HCT116 (cell line): ENCODE measurements at regions not wholly inside any gene's neighbourhood (a gene's known extent, or its start where the extent isn't known, plus 50 kb on each side); places are given as distances from the start of the nearest gene placed in this dataset.

Experiments
- ATAC-seq: fragments of 200-7000 bp; cut with Tn5 transposase; 2 replicates; pipeline ENCODE4 v1.9.1; 2020; ENCODE audit warnings: mild to moderate bottlenecking, moderate library complexity
- BruUV-seq: library from RNA; stranded (reverse); fragments of 400-500 nt; replicated peaks from 2 replicates; lab custom pipeline; 2021; lab: Mats Ljungman, UMichigan
- CTCF ChIA-PET: fragments of 300-600 bp; sonication (Branson Sonifier 250); formaldehyde crosslinking; loops from one replicate; lab custom pipeline; 2021; ENCODE audit warnings: antibody characterized with exemption; lab: Charles Lee
- POLR2A ChIA-PET: fragments of 300-600, 350-600 bp; sonication (Branson Sonifier 250); formaldehyde crosslinking; loops from one replicate; lab custom pipeline; 2021; ENCODE audit warnings: antibody characterized with exemption; lab: Charles Lee
- RAD21 ChIA-PET, 2 experiments: fragments of 300-600 bp; sonication (Branson Sonifier 250); formaldehyde crosslinking; loops; one replicate each; lab custom pipeline; 2023; ENCODE audit warnings: low total read pairs in 2 of 2; ENCODE audit not compliant: uncharacterized antibody in 2 of 2, unreplicated experiment in 2 of 2, low non-redundant PET in 1 of 2; lab: Charles Lee
- DNase-seq: peaks from one replicate; pipeline ENCODE4 v3.0.0-alpha.2; 2010; ENCODE audit warnings: low read depth, low spot score
- H2AFZ ChIP-seq: fragments of 200-600 bp; shearing (Covaris generic), sonication (generic); 2 replicates; pipeline ENCODE4 v1.6.1; 2017; ENCODE audit warnings: low read depth, mixed run types, mixed read lengths, antibody characterized with exemption, low read length; ENCODE audit not compliant: poor library complexity, severe bottlenecking
- H3K27ac ChIP-seq: 2 replicates; pipeline ENCODE4 v1.5.1; 2012; ENCODE audit warnings: low read depth, low read length
- H3K27me3 ChIP-seq: fragments of 200-600 bp; sonication (generic); 2 replicates; pipeline ENCODE4 v1.6.1; 2016; ENCODE audit warnings: mixed run types, low read length, mixed read lengths; ENCODE audit not compliant: insufficient read depth
- H3K36me3 ChIP-seq, 2 experiments: fragments of 200-500 bp in 1 of 2; fragments of 200-600 bp in 1 of 2; sonication (Bioruptor generic) in 1 of 2; sonication (generic) in 1 of 2; 2 replicates each; pipeline versions ENCODE4 v1.5.1 to v1.6.1; 2014 to 2016; ENCODE audit warnings: low read length in 2 of 2, inconsistent platforms in 1 of 2, mixed read lengths in 1 of 2, mixed run types in 1 of 2; ENCODE audit not compliant: insufficient read depth in 2 of 2, control insufficient read depth in 1 of 2
- H3K4me1 ChIP-seq, 2 experiments: fragments of 200-600 bp in 1 of 2; sonication (generic) in 1 of 2; 2 replicates each; pipeline versions ENCODE4 v1.5.1 to v1.6.1; 2012 to 2017; ENCODE audit warnings: low read length in 2 of 2, inconsistent platforms in 1 of 2, mild to moderate bottlenecking in 1 of 2, mixed read lengths in 1 of 2, mixed run types in 1 of 2, moderate library complexity in 1 of 2; ENCODE audit not compliant: insufficient read depth in 2 of 2, control insufficient read depth in 1 of 2
- H3K4me2 ChIP-seq: fragments of 200-600 bp; sonication (generic); 2 replicates; pipeline ENCODE4 v1.6.1; 2017; ENCODE audit warnings: mixed run types, low read length, mixed read lengths
- H3K4me3 ChIP-seq, 2 experiments: fragments of 200-600 bp in 1 of 2; sonication (generic) in 1 of 2; replicated peaks in 1 of 2; 2 replicates each; pipeline ENCODE4 v1.5.1; 2011 to 2016; ENCODE audit warnings: low read length in 2 of 2, control low read depth in 1 of 2, low read depth in 1 of 2, mild to moderate bottlenecking in 1 of 2, mixed read lengths in 1 of 2, mixed run types in 1 of 2
- H3K79me2 ChIP-seq: fragments of 200-600 bp; sonication (generic); 2 replicates; pipeline ENCODE4 v1.6.1; 2017; ENCODE audit warnings: mild to moderate bottlenecking, mixed run types, low read length, moderate library complexity, mixed read lengths; ENCODE audit not compliant: insufficient read depth
- H3K9ac ChIP-seq: fragments of 200-600 bp; sonication (generic); 2 replicates; pipeline ENCODE4 v1.6.1; 2016; ENCODE audit warnings: low read length, mixed read lengths
- H3K9me2 ChIP-seq: fragments of 200-600 bp; sonication (generic), shearing (Covaris generic); 2 replicates; pipeline ENCODE4 v1.6.1; 2017; ENCODE audit warnings: mixed run types, mild to moderate bottlenecking, moderate library complexity; ENCODE audit not compliant: insufficient read depth
- H3K9me3 ChIP-seq, 2 experiments: fragments of 200-500 bp in 1 of 2; fragments of 200-600 bp in 1 of 2; sonication (Bioruptor generic) in 1 of 2; sonication (generic) in 1 of 2; 2 replicates each; pipeline ENCODE4 v1.6.1; 2014 to 2017; ENCODE audit warnings: low read length in 2 of 2, mixed read lengths in 2 of 2, inconsistent platforms in 1 of 2, low read depth in 1 of 2, mild to moderate bottlenecking in 1 of 2, mixed run types in 1 of 2, moderate library complexity in 1 of 2; ENCODE audit not compliant: control insufficient read depth in 1 of 2, insufficient read depth in 1 of 2
- H4K20me1 ChIP-seq: fragments of 200-600 bp; sonication (generic), shearing (Covaris generic); 2 replicates; pipeline ENCODE4 v1.6.1; 2017; ENCODE audit warnings: mixed run types, mild to moderate bottlenecking, moderate library complexity; ENCODE audit not compliant: insufficient read depth
- EGR1 ChIP-seq: IDR thresholded peaks from 2 replicates; pipeline ENCODE4 v1.6.1; 2012; ENCODE audit warnings: low read depth
- ELF1 ChIP-seq: IDR thresholded peaks from 2 replicates; pipeline ENCODE4 v1.6.1; 2012; ENCODE audit warnings: low read depth, borderline replicate concordance
- EZH2phosphoT487 ChIP-seq: fragments of 200-600 bp; IDR thresholded peaks from 2 replicates; pipeline ENCODE4 v1.6.1; 2018; ENCODE audit warnings: antibody characterized with exemption, borderline replicate concordance
- FOSL1 ChIP-seq: IDR thresholded peaks from 2 replicates; pipeline ENCODE4 v1.6.1; 2012; ENCODE audit warnings: low read depth
- MAX ChIP-seq: IDR thresholded peaks from 2 replicates; pipeline ENCODE4 v1.6.1; 2012
- REST ChIP-seq: IDR thresholded peaks from 2 replicates; pipeline ENCODE4 v1.6.1; 2012; ENCODE audit warnings: low read depth
- YY1 ChIP-seq: IDR thresholded peaks from 2 replicates; pipeline ENCODE4 v1.6.1; 2011; ENCODE audit warnings: low read length, low read depth, moderate library complexity, mild to moderate bottlenecking; ENCODE audit not compliant: insufficient replicate concordance; ENCODE audit errors: extremely low read depth
- ZFX ChIP-seq: fragments of 450-650 bp; IDR thresholded peaks from 2 replicates; pipeline ENCODE4 v1.6.1; 2017
- intact Hi-C: fragments of 100-400 bp; cut with micrococcal nuclease; formaldehyde crosslinking; loops from 2 replicates; pipeline ENCODE4 v1.10.0; 2022

GRCh38 chr2:16115881-16116830 lies 175.8 kb downstream of the MYCN start:
- Histone ChIP-seq H3K4me3 (no peak overlapping the region), H3K27me3 (no peaks in the 10 kb centered on the region), H3K36me3 (no peaks in the 10 kb centered on the region), H3K4me1 (no peaks in the 10 kb centered on the region), H3K9me3 (no peaks in the 10 kb centered on the region), H3K9ac (no peak overlapping the region), H4K20me1 (no peaks in the 10 kb centered on the region), H3K27ac (no peak overlapping the region), H2AFZ (no peak overlapping the region), H3K4me2 (no peak overlapping the region), H3K9me2 (no peaks in the 10 kb centered on the region), H3K79me2 (no peaks in the 10 kb centered on the region)
- ChIA-PET RAD21 (no interaction called here), CTCF (no interaction called here), POLR2A (no interaction called here)
- no peak for DNase-seq
- ATAC-seq: no peak
- intact Hi-C loops: no loop called here
- no TSS peak for BruUV-seq
- TF ChIP-seq EGR1 (no peak), FOSL1 (no peak), ZFX (no peak), MAX (no peak), EZH2phosphoT487 (no peak), ELF1 (no peak), YY1 (no peak), REST (no peak)
